ENCODE measurements at regions not wholly inside any gene's neighbourhood (a gene's known extent, or its start where the extent isn't known, plus 50 kb on each side); places are given as distances from the start of the nearest gene placed in this dataset.
"Not testable (repeated sequence)": the region's sequence is repeated elsewhere in the genome, so short reads cannot be mapped to it uniquely, and the experiment has no call there.

DNA sequence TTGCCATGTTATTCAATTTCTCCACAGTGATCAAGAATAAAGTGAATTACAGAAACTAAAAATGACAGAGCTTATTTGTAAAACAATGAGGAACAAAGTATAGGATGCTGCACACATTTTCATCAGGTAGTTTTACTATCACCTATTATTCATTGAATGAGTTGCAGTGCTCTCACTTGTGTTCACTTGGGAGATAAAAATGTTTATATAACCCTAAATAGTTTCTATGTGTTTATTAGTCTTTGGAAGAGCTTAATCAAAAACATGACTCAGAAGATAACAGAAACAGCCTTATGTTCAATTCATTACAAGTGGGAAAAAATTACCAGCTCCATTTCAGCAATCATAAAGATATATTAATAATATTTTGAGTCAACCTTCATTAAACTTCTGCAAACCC lies 796.2 kb downstream of the SLITRK1 start:
- no peak for DNase-seq (ENCODE audit: extremely low read depth, low read depth)
- TF ChIP-seq, protein P1, sequence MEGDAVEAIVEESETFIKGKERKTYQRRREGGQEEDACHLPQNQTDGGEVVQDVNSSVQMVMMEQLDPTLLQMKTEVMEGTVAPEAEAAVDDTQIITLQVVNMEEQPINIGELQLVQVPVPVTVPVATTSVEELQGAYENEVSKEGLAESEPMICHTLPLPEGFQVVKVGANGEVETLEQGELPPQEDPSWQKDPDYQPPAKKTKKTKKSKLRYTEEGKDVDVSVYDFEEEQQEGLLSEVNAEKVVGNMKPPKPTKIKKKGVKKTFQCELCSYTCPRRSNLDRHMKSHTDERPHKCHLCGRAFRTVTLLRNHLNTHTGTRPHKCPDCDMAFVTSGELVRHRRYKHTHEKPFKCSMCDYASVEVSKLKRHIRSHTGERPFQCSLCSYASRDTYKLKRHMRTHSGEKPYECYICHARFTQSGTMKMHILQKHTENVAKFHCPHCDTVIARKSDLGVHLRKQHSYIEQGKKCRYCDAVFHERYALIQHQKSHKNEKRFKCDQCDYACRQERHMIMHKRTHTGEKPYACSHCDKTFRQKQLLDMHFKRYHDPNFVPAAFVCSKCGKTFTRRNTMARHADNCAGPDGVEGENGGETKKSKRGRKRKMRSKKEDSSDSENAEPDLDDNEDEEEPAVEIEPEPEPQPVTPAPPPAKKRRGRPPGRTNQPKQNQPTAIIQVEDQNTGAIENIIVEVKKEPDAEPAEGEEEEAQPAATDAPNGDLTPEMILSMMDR (IDR thresholded peaks at IDR 0.05; ENCODE audit: low read depth, low read length, missing control alignments), result no peak
- H3K4me3 ChIP-seq (replicated peaks; ENCODE audit: low read depth, low read length), result no peak overlapping the region

DNA sequence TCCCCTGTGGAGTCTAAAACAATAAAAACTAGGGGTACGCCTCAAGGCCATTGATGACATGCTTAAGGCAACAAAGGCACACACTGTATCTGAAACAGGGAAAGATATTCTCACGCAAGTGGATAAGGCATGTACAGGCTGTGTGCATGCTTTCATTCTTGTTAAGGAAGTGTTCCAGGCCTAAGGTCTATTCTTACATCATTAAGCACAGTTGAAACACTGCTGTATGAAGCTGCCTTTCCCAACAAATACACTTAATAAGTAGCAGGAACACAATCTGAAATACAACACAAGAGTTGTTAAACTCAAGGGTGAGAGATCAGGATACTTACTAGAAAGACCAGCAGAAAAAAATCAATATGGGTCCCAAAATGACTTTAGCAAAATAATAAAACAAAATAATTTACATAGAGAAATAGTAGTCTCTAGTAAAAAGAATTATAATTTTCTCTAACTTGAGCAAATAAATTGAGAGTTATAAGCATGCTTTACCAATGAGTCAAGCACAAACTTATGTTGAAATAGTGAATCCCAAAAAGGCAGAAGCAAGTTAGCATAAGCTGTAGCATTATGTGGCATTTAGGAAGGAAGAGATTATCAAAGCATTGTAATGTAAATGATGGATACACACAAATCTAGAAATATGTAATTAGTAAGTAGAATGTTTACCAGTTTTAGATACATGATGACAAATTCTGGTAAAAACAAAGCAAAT lies 796.9 kb downstream of the SLITRK1 start:
- TF ChIP-seq, protein P1 (IDR thresholded peaks at IDR 0.05; ENCODE audit: low read depth, low read length, missing control alignments), result no peak
- H3K4me3 ChIP-seq (replicated peaks; ENCODE audit: low read depth, low read length), result no peak overlapping the region
- no peak for DNase-seq (ENCODE audit: extremely low read depth, low read depth)

DNA sequence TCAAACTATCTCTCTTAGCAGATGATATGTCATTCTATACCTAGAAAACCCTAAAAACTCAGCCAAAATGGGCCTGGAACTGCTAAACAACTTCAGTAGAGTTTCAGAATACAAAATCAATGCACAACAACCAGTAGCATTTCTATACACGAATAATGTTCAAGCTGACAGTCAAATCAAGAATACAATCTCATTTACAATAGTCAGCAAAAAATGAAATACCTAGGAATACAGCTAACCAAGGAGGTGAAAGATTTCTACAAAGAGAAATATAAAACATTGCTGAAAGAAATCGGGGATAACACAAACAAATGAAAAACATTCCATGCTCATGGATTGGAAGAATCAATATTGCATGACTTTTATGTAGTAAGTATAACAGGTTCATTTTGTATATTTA lies 804.8 kb downstream of the SLITRK1 start:
- no peak for DNase-seq (ENCODE audit: extremely low read depth, low read depth)
- H3K4me3 ChIP-seq (replicated peaks; ENCODE audit: low read depth, low read length), result no peak overlapping the region
- TF ChIP-seq, protein P1 (IDR thresholded peaks at IDR 0.05; ENCODE audit: low read depth, low read length, missing control alignments), result no peak

DNA sequence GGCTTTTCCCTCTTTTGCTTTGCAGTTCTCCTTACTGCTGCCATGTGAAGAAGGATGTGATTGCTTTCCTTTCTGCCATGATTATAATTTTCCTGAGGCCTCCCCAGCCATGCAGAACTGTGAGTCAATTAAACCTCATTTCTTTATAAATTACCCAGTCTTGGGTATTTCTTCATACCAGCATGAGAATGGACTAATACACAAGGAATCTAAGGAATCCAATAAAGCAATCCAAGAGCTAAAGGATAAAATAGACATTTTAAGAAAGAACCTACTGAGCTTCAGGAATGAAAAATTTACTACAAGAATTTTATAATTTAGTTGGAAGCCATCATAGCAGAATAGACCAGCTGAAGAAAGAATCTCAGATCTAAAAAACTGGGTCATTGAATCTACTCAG lies 808.3 kb downstream of the SLITRK1 start:
- not testable (repeated sequence) for H3K4me3 ChIP-seq (replicated peaks; ENCODE audit: low read depth, low read length); DNase-seq (ENCODE audit: extremely low read depth, low read depth)

DNA sequence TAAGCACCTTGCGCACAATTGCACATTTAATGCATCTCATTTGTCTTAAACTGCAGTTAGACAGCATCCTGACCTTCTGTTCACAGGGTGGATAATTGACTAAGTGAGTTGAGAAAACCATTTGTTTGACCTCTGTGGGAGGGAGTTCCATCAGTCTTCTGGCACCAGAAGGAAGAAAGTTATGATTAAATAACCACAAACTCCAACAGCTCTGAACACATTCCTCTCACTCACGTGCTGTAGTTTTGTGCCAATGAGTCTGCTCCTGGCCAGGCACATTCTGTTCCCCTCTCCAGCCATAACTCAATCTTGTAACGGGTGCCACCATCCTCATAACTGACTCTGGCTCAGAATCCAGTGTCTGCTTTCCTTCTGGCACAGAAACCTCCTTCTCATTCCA lies 817.2 kb downstream of the SLITRK1 start:
- no peak overlapping the region for H3K4me3 ChIP-seq (replicated peaks; ENCODE audit: low read depth, low read length)
- no peak for DNase-seq (ENCODE audit: extremely low read depth, low read depth)
- TF ChIP-seq, protein P1 (IDR thresholded peaks at IDR 0.05; ENCODE audit: low read depth, low read length, missing control alignments), result no peak

DNA sequence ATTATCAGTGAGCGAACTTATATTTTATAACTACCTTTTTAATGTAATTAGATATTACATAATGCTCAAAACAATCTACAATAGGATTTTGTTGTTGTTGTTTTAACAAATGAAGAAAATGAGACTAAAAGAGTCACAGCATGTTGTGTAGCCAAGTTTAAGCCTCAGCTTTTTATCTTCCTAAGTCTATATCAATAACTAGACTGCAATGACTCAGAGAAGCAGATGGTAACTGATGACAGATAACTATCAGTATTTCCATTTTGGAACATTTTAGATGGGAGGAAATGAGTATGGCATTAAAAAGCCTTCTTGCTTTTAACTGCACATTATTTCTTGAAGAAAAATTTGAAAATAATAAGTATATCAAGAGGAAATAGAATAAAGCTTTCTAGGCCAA lies 825.2 kb downstream of the SLITRK1 start:
- no peak overlapping the region for H3K4me3 ChIP-seq (replicated peaks; ENCODE audit: low read depth, low read length)
- TF ChIP-seq, protein P1 (IDR thresholded peaks at IDR 0.05; ENCODE audit: low read depth, low read length, missing control alignments), result no peak
- no peak for DNase-seq (ENCODE audit: extremely low read depth, low read depth)

DNA sequence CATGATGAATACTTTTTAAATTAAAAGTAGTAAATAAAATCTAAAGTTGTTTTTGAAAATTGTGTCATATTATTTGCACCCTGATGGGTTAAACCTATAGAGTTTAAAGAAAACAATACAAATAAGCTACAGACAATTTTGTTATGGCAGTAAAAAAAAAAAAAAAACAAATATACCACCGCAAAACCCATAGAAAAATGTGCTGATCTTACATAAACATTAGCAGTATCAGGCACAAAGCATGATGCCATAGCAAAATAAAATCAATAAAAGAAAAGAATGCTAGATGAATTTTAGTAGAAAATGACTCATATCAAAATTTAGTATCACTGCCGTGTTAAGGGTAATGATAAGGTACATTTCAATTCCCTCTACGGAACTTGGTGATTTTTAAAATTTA lies 826.0 kb downstream of the SLITRK1 start:
- DNase-seq (ENCODE audit: extremely low read depth, low read depth), result no peak
- TF ChIP-seq, protein P1 (IDR thresholded peaks at IDR 0.05; ENCODE audit: low read depth, low read length, missing control alignments), result no peak
- no peak overlapping the region for H3K4me3 ChIP-seq (replicated peaks; ENCODE audit: low read depth, low read length)
